GDM1 (cell line): ENCODE measurements at regions not wholly inside any gene's neighbourhood (a gene's known extent, or its start where the extent isn't known, plus 50 kb on each side); places are given as distances from the start of the nearest gene placed in this dataset.

Experiments used
- DNase-seq: peaks from one replicate; lab custom pipeline; 2025; lab: John Stamatoyannopoulos, UW

DNA sequence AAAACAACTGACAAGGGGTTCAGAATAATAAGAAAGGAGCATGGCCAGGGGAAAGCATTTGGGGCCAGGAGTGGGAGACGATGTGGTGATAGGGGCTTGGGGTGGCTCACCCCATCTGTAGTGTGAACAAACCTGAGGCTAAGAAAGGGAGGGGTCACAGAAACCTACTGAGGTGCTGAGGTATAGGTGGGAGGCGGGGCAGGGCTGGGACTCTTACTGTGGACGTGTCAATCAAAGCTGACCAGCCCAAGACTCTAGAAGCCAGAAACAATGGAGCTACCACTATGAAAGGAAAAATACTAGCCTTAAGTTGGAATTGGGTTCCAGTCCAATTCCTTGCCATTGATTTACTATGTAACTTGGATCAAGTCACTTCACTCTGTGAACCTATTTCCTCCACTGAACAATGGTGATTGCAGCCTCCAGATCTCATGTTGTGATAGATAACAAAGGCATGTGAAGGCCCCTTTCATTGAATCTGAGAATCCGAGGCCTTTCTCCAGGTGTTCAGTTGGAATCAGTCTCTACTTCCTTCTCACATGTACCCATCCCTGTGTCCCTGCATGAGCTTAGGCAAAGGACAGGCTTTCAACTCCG, 260.9 kb upstream of the HES1 start:
- DNase-seq, result no peak

DNA sequence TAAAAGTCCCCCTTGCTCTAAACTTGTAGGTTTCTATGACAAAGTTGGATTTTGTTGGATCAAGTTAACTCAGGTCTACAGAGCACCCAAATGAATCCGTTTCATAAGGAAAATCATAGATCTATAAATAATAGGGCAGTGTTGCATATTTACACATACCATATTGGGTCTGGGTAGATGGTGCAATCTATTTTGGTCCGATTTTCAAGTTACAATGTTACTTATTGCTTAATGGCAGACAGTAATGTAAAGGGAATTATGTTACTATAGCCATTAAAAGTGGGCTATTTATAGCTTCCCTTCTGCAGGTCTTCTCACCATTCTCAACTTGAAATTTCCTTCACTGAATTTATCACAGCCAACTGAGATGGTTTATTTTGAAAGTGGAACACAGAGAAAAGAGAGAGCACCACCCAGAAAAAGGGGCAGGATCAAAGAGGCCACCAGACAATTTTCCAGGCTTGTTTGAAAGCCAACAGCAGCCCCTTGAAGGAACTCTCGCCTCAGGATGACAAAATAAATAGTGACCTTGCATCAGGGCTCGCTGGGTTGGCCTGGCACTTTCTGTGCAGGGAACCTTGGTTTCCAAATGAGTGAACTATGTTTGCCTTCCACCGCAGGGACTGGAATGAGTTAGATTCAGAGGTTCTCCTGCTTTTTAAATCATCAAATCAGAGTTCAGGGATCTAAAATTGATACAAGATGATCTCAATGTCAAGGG, 260.2 kb upstream of the HES1 start:
- DNase-seq, result no peak

DNA sequence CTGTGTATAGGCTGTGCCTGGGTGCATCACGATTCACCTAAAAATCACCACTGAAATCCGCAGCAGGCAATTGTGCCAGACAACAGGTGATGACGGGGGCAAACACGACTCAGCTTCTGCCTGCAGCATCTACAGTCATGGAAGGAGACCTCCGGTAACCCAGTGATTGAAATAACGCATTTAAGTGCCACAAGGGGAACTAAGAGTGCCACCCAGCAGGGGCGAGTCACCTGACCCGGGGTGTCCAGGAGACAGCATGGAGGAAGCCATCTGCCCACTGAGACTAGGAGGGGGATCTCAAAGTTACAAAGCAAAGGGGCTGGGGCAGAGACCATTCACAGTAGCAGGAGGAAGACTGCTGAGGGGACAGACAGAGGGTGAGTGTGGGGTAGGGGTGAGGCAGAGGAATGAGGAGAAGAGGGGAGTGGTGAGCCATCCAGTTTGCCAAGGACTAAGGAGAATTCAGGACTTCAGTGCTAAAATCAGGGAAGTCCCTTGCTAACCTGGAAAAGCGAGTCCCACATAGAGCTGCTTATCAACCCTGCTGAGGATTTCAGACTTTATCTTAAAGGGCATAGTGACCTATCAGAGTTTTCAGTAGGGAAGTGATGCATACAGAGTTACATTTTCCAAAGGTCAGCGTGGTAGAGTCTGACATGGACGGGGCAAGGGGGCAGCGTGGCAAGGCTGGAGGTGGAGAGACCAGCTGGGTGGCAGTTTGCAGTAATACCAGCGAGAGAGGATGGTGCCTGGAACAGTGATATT, 256.7 kb upstream of the HES1 start:
- DNase-seq, result no peak

DNA sequence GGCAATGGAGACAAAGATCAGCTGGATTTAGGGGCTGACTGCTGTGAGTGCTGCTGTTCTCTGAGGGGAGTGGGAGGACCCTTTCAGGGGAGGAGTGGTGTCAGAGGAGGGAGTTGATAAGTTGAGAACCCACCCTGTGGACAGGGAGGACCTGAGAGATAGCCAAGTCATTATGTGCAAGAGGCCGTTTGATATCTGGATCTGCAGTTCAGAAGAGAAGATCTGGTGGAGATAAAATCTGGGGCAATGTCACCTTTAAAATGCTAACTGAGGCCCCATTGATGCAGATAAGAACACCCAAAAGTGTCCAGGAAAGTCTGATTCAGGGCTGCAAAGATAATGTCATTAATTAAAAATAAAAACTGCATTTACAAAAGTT, 256.1 kb upstream of the HES1 start:
- DNase-seq, result no peak

DNA sequence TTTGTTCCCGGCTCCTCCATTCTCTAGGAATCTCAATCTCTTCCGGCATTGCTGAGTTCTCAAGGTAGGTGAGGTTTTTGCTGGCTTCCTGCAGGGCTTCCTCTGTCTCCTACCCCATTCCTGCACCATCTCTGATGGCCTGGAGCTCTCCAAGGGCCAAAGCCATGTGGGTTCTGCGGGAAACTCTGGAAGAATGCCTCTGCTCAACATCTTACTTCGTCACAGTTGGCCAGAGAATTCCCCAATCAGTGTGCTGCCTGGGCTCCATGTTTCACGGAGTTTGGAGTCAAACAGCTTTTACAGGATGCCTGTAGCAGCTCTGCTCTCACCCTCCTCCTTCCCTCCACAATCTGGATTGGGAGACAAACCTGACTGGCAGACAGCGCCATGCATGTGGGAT, 253.9 kb upstream of the HES1 start:
- DNase-seq, result no peak

DNA sequence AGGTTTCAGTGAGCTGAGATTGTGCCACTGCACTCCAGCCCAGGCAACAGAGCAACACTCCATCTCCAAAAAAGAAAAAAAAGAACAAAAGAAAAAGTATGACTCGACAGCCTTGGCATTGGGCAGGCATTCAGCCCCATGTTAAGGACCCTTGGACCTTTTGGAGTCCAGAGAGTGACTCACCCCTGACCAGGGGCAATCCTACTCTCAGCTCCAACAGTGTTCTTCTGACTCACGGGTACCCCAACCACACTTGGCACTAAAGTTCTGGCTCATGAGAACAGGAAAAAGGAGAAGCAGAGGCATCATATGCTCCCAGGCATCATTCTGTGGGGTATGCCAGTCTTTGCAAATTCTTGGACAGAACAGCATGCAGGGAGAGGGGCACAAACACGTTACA, 252.4 kb upstream of the HES1 start:
- no peak for DNase-seq

DNA sequence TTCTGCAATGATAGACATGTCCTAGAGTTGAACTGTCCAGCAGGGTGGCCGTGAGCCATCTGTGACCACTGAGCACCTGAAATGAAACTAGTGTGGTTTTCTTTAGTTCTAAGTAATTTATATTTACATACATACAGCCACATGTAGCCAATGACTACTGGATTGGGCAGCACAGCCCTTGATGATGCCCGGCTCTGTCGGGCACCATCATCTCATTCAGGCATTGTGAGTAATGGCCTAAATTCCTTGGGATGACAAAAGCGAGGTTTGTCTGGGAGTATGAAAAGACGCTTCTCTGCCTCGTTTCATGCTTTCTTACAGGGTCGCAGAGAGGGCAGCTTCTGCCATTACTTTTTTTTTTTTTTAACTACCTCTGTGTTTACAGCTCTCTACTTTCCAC, 251.9 kb upstream of the HES1 start:
- no peak for DNase-seq

DNA sequence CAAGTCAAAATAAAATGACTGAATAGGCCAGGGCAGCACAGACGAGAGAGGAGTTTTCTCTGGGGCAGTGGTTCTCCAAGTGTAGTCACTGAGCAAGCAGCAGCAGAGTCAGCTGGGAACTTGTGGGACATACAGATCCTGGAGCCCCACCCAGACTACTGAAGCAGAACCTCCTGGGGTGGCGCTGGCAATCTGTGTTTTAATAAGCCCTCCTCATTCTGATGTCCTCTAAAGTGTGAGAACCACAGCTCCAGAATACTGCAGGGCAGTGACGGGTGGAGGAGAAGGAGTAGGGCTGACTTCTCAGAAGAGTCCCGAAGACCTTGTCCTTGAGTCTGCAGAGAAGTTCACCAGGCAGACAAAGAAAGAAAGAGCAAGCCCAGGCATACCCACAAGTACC, 251.3 kb upstream of the HES1 start:
- DNase-seq, result no peak

DNA sequence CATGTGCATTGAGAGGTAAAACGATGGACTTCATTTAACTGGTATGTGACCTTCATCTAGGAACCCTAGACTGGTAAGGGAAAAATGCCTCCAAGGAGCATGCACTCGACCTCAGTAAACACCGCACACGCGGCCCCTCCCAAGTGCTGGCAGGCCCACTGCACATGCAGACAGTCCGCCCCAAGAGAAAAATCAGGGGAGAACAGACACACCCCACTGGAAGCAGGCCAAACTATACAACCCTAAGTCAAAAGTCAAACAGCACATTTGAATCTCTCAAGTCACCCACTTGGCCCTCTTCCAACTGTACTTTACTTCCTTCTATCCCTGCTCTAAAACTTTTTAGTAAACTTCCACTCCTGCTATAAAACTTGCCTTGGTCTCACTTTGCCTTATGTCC, 250.1 kb upstream of the HES1 start:
- no peak for DNase-seq

DNA sequence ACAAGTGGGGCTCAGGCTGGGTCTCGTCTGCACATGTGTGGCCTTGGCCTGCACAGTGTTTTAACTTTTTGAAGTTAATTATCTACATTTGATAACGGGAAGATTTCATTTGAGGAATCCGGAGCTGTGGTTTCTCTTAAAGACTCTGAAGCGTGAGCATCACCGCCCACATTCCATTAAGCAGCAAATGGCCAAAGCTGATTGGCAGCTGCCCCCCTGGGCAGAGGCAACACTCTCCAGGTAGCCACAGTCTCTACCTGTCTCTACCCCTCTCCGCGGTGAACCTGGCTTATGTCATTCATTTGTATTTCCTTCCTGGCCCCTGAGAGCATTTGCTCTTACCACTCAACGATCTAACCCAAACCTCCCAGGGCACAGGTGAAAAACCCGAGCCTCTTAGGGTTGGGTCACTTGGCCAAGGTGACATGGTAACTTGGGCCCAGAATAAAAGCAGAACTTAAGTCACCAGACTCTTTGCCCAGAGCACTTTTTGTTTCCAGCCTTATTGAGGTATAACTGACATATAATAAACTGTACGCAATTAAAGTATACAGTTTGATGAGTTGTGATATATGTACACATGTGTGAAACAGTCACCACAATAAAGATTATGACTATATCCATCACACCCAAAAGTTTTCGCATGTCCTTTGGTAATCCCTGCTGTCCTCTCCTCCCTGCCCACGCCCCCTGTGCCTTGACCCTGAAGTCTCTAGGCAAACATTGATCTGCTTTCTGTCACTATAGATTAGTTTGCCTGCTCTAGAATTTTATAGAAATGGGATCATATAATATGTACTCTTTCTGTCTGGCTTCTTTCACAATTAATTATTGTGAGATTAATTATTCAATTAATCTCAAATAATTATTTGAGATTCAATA, 245.7 kb upstream of the HES1 start:
- no peak for DNase-seq

DNA sequence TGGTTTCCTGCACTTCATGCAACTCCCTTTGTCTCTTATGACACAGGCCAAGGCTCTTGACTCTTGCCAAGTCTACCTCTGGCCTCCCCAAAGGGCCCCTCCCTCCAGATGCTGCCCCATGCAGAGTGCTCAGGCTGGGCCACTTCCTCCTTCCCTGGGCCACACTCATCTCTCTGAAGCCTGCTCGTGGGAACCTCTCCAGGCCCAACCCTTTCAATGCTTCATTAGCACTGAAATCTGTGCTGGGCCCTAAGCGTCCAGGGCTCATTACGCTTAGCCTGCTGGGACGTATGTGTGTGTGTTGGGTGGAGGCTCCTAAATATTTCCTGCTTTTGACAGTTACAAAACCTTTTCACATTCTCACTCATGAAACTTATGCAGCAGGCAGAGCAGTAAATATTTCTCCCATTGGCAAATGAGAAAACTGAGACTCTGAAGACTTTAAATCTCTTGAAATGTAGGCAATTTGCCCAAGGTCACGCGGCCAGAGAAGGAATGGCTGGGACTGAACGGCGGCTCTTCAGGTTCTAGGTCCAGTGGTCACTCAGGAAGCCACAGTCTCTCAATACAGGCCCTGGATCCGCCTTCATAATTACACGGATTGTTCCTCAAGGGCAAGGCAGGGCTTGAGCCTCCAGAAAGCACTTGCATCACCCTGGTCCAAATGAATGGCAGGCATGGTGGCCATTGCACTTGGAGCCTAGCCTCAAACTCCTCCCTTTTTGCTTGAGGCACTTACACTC, 241.7 kb upstream of the HES1 start:
- no peak for DNase-seq

DNA sequence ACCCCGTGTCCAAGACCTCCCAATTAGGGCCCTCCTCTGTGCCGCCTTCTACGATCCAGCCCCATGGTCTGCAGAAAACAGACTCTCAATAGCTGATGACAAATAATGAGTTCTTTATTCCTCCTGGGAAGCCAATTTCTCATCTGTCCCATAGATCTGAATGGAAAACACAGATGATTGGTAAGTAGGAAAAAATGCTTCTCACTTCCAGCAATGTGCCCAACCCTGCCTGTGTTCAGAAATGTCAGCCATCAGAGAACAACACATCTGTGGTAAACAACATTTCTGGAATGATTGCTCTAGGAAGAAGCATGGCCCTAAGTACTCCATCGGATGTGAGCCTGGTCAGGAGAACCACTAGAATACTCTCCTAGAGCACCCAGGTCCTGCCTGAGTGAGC, 240.5 kb upstream of the HES1 start:
- DNase-seq, result no peak

DNA sequence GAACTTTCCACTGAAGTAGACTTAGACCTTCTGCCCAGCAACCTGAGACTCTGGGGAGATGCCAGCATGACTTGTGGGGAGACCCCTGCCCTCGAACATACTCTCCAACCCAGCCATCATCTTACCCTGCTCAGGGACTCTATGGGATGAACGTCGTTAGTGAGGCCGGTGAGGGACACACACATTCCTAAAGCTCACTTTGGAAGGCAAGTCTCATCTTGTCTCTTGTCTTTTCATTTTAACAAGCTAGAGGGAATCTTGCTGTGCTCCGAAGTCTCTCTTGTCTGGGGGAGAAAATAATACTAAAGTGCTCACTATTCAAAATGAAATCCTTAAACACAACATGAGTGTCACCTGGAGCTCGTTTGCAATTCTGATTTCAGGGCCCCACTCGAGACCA, 239.5 kb upstream of the HES1 start:
- no peak for DNase-seq

DNA sequence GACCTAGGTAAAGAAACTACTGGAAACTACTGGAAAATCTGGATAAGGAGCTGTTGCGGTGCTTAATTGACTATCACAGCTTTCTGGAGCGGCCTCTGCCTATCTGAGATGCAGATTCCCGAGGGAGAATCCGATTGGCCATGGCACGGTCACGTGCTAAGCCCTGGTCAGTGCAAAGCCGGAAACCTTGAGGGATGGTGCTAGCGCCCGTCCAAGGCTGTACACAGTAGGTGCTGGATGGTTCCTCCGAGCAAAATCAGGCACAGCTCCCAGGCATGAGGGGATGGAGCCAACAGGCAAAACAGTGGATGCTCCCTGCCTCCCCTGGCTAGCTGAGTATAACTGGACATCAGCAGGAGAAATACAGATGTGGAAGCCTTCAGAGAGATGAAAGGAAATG, 238.7 kb upstream of the HES1 start:
- DNase-seq, result no peak

DNA sequence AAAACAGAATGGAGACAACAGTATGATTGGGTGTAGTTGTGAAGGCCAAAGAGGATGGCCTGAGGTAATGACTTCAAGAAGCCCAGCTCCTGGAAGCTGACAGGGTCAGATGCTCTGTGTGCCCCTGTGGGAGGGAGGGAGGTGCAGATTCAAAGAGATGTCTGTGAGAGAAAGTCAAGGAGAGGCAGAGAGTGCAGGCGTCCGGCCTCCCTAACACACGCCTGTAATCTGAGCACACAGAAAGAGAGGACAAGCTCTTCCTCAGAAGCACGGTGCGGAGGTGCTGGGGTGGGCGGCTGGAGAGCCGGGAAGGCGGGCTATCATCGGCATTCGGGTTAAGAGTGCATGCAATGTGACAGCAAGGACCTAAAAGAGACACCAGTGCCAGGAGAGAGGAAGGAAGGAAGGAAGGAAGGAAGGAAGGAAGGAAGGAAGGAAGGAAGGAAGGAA, 238.2 kb upstream of the HES1 start:
- no peak for DNase-seq

DNA sequence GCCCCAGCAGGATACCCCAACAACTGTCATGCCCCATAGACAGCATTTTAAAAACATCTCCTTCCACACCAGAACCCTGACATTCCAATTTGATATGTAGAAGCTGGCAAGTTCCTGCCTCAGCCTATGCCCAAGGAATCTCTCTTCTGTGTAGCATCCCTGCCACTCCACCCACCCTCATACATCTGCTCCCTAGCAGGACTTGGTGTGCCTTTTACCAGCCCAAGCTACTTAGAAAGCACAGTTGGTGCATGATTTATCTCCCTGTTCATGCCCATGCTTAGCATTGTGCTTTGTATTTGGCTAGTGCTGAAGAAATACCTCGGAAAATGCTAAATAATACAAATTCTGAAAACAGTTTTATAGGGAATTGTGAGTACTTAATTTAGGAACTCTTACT, 236.9 kb upstream of the HES1 start:
- no peak for DNase-seq

DNA sequence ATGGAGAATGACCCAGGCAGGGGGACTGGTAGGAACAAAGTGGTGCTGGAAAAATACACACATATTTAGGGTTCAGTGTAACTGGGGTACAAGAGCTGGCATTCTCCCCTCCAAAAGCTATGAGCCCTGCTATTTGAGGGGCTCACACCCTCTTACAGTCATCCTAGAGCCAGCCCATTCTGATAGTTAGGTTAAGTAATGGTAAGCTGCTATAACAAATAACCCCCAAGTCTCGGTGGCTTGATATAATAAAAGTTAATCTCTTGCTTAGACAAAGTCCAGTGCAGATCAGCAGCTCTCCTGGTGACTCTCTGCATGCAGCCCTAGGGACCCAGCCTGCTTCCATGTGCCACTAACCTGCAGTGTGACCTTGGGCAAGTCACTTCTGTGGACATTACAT, 234.9 kb upstream of the HES1 start:
- no peak for DNase-seq

DNA sequence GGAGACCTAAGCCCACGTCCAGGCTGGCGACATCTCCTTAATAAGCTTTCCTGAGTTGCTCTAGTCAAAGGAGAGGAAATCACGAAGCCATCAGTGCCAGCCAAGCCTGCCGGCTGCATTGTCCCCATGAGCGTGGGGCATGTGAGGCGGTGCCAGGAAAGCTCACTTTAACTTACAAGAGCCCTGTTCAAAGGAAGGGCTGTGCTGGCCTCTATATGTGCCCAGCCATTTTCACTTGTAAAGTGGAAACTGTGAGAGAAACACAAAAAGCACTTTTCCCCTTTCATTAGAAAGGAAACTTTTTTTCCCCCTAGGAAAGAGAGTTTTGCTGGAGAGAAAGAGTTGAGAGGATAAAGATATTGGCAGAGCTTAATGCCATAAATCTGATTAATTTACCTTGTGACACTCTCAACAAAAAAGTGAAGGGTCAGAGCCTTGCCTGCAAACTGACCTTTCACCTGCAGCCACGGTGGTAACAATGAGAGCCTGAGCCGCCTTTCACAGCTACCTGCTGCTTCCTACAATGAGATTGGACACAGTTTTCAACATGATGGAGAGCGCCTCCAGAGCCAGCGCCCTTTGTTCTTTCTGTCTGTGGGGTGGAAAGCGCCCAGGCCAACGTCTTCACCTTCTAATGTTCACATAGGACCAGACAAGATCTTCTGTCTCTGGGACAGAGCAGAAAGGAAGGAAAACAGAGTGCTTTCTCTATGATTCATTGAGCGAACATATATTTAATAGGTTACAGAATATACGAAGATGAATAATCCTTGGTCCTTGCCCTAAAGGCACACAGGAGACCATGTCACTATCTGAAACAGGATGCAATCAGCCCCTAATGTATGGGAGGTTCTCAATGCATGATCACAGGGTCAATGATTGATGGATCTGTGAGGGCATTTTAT, 233.1 kb upstream of the HES1 start:
- DNase-seq, result no peak

DNA sequence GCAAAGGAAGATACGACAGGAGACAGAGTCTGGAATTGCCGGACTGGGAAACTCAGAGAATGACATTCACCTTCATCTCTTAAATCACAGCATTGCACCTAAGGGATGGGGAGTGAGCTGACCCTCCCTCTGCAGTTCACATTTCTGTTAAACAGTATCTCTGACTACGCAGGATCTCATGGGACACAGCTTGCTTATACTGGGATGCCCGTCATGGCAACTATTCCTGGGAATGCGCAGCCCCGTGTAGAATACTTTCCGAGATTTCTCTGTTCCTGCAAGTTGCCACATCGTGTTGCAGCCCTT, 232.5 kb upstream of the HES1 start:
- no peak for DNase-seq

DNA sequence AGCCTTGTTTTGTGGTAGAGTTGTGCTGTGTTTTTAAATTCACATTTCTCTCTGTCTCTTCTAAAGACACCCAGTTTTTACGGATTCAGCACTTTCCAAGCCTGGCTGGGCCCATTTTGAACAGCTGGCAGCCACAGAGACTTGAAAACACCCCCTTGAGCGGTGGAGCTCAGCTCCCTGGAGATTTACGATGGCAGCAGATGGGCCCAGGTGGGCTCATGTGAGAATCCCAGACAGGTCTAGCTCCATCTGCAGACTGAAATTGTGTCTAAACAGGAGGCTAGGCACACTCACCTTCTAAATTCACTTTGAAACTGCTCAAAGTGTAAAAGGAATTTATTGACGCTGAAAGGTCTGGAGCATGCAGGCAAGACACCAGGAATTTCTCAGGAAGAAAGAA, 232.0 kb upstream of the HES1 start:
- no peak for DNase-seq
